Muscle of leg (tissue), 3 donors: ENCODE measurements at regions not wholly inside any gene's neighbourhood (a gene's known extent, or its start where the extent isn't known, plus 50 kb on each side); places are given as distances from the start of the nearest gene placed in this dataset.

Experiments
- DNase-seq: peaks from one replicate; pipeline ENCODE4 v3.0.0; 2013
- H3K27ac ChIP-seq: one replicate; pipeline ENCODE4 v1.5.1; 2013; ENCODE audit warnings: mild to moderate bottlenecking, low read length, control low read depth
- H3K27me3 ChIP-seq: one replicate; pipeline ENCODE4 v1.6.1; 2013; ENCODE audit warnings: low read length; ENCODE audit not compliant: control insufficient read depth, insufficient read depth
- H3K36me3 ChIP-seq: one replicate; pipeline ENCODE4 v1.6.1; 2013; ENCODE audit warnings: low read length; ENCODE audit not compliant: control insufficient read depth, insufficient read depth
- H3K4me1 ChIP-seq: one replicate; pipeline ENCODE4 v1.6.1; 2013; ENCODE audit warnings: low read length; ENCODE audit not compliant: control insufficient read depth, insufficient read depth
- H3K4me3 ChIP-seq: one replicate; pipeline ENCODE4 v1.5.1; 2013; ENCODE audit warnings: low read length, control low read depth
- H3K9me3 ChIP-seq: replicated peaks from 2 replicates; pipeline ENCODE4 v1.6.1; 2013; ENCODE audit warnings: low read depth, low read length; ENCODE audit not compliant: control insufficient read depth
- WGBS: methylation state at CpG from one replicate; pipeline ENCODE4 v1.1.5; 2013; ENCODE audit warnings: missing lambda C conversion rate; ENCODE audit not compliant: insufficient coverage; 5-methylcytosine and 5-hydroxymethylcytosine counted together

DNA sequence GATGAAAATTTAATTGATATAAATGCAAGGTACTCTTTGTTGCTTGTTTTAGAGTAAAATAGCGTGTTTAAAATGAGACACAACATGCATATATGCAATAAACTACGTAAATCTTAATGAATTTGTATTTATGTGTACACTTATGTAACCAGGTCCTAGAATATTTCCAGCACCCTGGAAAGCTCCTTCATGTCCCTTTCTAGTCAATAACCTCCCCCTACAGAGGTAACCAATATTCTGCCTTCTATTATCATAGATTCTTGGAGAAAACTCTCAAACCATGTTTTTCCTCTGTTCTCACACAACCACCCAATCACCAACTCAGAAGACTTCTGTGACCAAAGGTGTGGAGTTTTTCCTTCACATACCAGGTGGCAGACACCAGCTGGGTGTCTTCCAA lies 79.6 kb upstream of the THUMPD2 start:
- Histone ChIP-seq H3K27ac (no peak overlapping the region), H3K27me3 (no peaks in the 10 kb centered on the region), H3K9me3 (no peaks in the 10 kb centered on the region), H3K4me1 (no peaks in the 10 kb centered on the region), H3K36me3 (no peaks in the 10 kb centered on the region), H3K4me3 (no peak overlapping the region)
- DNase-seq: no peak
- WGBS: no CpG with 5 or more reads among the region's 2 CpGs

DNA sequence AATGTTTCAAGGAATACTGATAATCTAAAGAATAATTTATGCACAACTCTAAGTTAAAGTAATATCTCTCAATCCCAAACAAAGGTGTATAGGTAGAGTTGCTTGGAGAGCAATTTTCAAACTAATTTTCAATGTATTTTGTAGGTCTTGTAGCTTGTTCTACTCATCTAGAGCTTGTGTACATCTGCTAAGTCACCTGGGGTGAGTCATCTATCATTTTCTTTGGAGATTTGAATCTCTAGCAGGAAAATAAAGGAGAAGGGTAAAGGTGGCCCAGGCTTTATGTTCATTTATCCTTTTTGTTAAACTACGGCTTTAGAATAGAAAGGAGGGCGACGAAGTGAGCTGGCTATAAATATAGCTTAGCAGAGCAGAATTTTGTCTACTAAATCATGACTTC lies 76.8 kb upstream of the THUMPD2 start:
- H3K4me3 ChIP-seq: no peak overlapping the region
- H3K9me3 ChIP-seq: no peaks in the 10 kb centered on the region
- H3K27me3 ChIP-seq: no peaks in the 10 kb centered on the region
- WGBS: no CpG with 5 or more reads among the region's 3 CpGs
- H3K4me1 ChIP-seq: no peaks in the 10 kb centered on the region
- DNase-seq: no peak
- H3K27ac ChIP-seq: no peak overlapping the region
- no peaks in the 10 kb centered on the region for H3K36me3 ChIP-seq

- Histone ChIP-seq H3K9me3 (no peaks in the 10 kb centered on the region), H3K27ac (no peak overlapping the region), H3K4me3 (no peak overlapping the region), H3K4me1 (no peaks in the 10 kb centered on the region), H3K36me3 (no peaks in the 10 kb centered on the region), H3K27me3 (no peaks in the 10 kb centered on the region)
- WGBS: 82% methylated on average over 3 of the region's 5 CpGs
- no peak for DNase-seq
These were observed 75.7 kb upstream of the THUMPD2 start for GRCh38 chr2:39854771-39855170.

- no CpG with 5 or more reads among the region's 1 CpG for WGBS
- Histone ChIP-seq H3K4me3 (no peak overlapping the region), H3K27ac (no peak overlapping the region)
These were observed 73.8 kb upstream of the THUMPD2 start for GRCh38 chr2:39852831-39853230.

DNA sequence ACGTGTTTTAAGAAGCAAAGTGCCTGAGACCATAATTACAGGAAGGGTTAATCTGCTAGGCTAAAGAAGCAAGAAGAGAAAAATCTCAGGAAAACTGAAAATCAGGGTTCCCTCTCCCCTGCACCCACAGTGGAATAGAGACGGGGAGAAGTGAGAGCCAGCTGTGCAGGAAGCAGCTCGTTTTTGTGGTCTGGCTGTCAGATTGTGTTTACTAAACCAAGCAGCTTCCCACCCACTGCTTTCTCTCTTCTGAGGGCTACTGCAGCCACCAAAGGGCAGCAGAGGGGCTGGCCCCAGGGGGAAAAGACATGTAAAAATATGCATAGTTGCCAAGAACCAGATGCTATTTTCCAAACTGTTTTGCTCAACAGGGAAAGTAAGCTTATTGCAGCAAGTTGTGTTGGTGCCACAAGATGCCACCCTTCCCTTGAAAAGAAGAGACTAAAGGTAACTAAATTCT lies 72.6 kb upstream of the THUMPD2 start:
- Histone ChIP-seq H3K9me3 (no peaks in the 10 kb centered on the region), H3K4me3 (no peak overlapping the region), H3K27me3 (no peaks in the 10 kb centered on the region), H3K36me3 (no peaks in the 10 kb centered on the region), H3K27ac (no peak overlapping the region), H3K4me1 (no peaks in the 10 kb centered on the region)
- whole genome bisulfite sequencing: no CpG with 5 or more reads among the region's 3 CpGs
- peak; percentile 74 for DNase-seq

More at GRCh38 chr2:39852831-39853230, 73.8 kb upstream of the THUMPD2 start:
- Histone ChIP-seq H3K36me3 (no peaks in the 10 kb centered on the region), H3K9me3 (no peaks in the 10 kb centered on the region), H3K4me1 (no peaks in the 10 kb centered on the region), H3K27me3 (no peaks in the 10 kb centered on the region)
- no peak for DNase-seq

- Histone ChIP-seq H3K4me3 (no peak overlapping the region), H3K4me1 (no peaks in the 10 kb centered on the region), H3K36me3 (no peaks in the 10 kb centered on the region), H3K27ac (no peak overlapping the region), H3K27me3 (no peaks in the 10 kb centered on the region), H3K9me3 (no peaks in the 10 kb centered on the region)
- WGBS: 69% methylated on average over 6 of the region's 8 CpGs
- DNase-seq: no peak
These were observed 72.2 kb upstream of the THUMPD2 start for GRCh38 chr2:39851251-39851650.

DNA sequence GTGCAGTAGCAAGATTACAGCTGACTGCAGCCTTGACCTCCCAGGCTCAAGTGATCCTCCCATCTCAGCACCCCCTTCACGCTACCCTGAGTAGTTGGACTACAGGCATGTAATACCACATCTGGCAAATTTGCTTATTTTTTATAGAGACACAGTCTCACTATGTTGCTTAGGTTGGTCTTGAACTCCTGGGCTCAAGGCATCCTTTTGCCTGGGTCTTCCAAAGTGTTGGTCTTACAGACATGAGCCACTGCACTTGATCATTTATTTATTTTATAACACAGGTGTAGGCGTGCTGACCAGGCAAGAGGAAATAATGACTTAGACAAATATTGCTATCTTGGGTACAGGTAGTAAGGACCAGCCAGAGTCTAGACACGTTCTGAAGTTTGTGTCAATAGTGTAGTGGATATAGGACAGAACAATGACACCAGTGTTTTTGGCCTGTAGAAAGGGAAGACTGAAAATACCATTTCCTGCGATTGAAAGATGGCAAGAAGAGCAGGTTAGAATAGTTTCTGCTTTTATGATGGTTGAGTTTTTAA lies 71.0 kb upstream of the THUMPD2 start:
- H3K27me3 ChIP-seq: no peaks in the 10 kb centered on the region
- WGBS: 65% methylated on average over 3 of the region's 4 CpGs
- DNase-seq: no peak
- no peaks in the 10 kb centered on the region for H3K4me1 ChIP-seq
- H3K4me3 ChIP-seq: no peak overlapping the region
- no peaks in the 10 kb centered on the region for H3K36me3 ChIP-seq
- no peak overlapping the region for H3K27ac ChIP-seq
- H3K9me3 ChIP-seq: no peaks in the 10 kb centered on the region

- Histone ChIP-seq H3K9me3 (peaks cover 2% of the 10 kb centered on the region), H3K36me3 (no peaks in the 10 kb centered on the region), H3K27ac (no peak overlapping the region), H3K4me1 (no peaks in the 10 kb centered on the region), H3K4me3 (no peak overlapping the region), H3K27me3 (no peaks in the 10 kb centered on the region)
- DNase-seq: no peak
- WGBS: no CpG with 5 or more reads among the region's 1 CpG
These were observed 70.0 kb upstream of the THUMPD2 start for GRCh38 chr2:39849064-39849463.

DNA sequence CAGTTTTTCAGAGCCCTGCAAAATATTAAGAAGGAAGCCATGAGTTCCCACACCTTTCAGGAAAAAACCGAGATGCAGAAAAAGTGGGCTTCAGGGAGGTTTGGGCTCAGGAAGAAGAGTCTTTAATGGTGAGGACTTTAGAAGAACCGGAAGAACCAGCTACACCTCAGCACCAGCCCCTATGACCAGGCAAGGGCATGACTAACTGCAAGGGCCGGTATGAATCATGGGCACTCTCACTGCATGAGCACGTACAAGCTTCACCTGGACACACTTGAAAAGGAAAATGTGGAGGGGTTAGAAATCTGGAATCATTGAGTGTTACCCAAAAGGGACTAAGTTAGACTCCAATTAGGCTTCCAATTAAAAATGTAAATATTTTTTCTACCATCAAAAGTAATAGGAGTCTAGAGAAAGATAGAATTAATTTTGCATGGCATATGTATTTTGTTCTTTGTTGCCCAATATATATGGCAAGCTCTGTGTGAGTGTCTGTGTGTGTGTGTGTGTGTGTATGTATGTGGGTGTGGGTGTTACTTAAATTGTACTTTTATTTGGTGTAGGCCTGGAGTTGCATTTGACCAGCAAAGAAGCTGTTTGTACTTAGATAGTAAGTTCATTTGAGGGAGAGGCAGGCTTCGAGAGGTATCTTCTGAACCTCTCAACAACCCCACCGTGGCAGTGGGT lies 66.5 kb upstream of the THUMPD2 start:
- H3K4me1 ChIP-seq: no peaks in the 10 kb centered on the region
- H3K27ac ChIP-seq: no peak overlapping the region
- H3K27me3 ChIP-seq: no peaks in the 10 kb centered on the region
- WGBS: 63% methylated on average over 3 of the region's 6 CpGs
- H3K4me3 ChIP-seq: no peak overlapping the region
- H3K9me3 ChIP-seq: peaks cover 2% of the 10 kb centered on the region
- DNase-seq: no peak
- H3K36me3 ChIP-seq: no peaks in the 10 kb centered on the region

DNA sequence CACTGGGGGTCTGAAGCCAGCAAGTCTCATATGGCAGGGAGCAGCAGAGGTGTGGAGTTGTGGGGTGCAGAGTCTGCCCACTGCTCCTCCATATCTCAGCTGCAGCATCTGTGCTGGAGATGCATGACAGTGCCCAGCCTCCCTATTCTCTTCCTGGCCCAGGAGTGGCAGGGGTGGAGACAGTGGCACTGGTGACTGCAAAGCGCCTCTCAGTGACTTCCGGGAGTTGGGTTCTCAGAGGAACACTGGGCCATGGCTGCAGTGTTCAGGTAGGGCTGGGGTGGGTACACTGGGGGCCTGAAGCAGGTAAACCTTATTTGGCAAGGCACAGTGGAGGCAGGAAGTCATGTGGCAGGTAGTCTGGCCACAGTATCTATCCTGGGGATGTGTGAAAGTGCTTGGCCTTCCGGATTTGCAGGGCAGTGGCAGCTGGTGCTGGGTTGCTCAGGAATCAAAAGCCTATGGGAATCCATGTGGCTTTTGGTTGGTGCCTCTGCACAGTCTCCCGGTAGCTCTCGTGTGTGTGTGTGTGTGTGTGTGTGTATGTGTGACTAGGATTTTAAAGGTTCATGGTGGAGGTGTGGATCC lies 60.3 kb upstream of the THUMPD2 start:
- Histone ChIP-seq H3K27me3 (no peaks in the 10 kb centered on the region), H3K36me3 (no peaks in the 10 kb centered on the region), H3K4me3 (no peak overlapping the region), H3K4me1 (no peaks in the 10 kb centered on the region), H3K9me3 (peaks cover 9% of the 10 kb centered on the region), H3K27ac (no peak overlapping the region)
- no peak for DNase-seq
- WGBS: 59% methylated on average over 3 of the region's 5 CpGs
